GM21447 (cell line): ENCODE measurements at regions not wholly inside any gene's neighbourhood (a gene's known extent, or its start where the extent isn't known, plus 50 kb on each side); places are given as distances from the start of the nearest gene placed in this dataset.

Experiments
- ATAC-seq: cut with Tn5 transposase; IDR thresholded peaks from one replicate; pipeline ENCODE4 v1.9.1; 2021; ENCODE audit not compliant: unreplicated experiment

- no peak for ATAC-seq
These were observed 395.4 kb upstream of the ITGA1 start for GRCh38 chr5:52392321-52392720.

- no peak for ATAC-seq
These were observed 377.9 kb upstream of the ITGA1 start for GRCh38 chr5:52409835-52410234.

GRCh38 chr5:52419357-52419756 is 368.4 kb upstream of the ITGA1 start:
- ATAC-seq, result no peak

- ATAC-seq, result no peak
These were observed 360.1 kb upstream of the ITGA1 start for GRCh38 chr5:52427615-52428014.

GRCh38 chr5:52428977-52429489 is 358.7 kb upstream of the ITGA1 start:
- ATAC-seq, result no peak

- ATAC-seq, result no peak
These were observed 345.9 kb upstream of the ITGA1 start for GRCh38 chr5:52441768-52442167.

- ATAC-seq, result no peak
These were observed 344.5 kb upstream of the ITGA1 start for GRCh38 chr5:52443187-52443586.

GRCh38 chr5:52448111-52448510 is 339.6 kb upstream of the ITGA1 start:
- ATAC-seq, result no peak

- no peak for ATAC-seq
These were observed 338.2 kb upstream of the ITGA1 start for GRCh38 chr5:52449516-52449915.

GRCh38 chr5:52452098-52452497 is 335.6 kb upstream of the ITGA1 start:
- ATAC-seq, result no peak

- no peak for ATAC-seq
These were observed 334.5 kb upstream of the ITGA1 start for GRCh38 chr5:52453176-52453575.

GRCh38 chr5:52455920-52456319 is 331.8 kb upstream of the ITGA1 start:
- ATAC-seq, result no peak

- ATAC-seq, result no peak
These were observed 329.9 kb upstream of the ITGA1 start for GRCh38 chr5:52457810-52458209.

GRCh38 chr5:52466113-52466512 is 321.6 kb upstream of the ITGA1 start:
- no peak for ATAC-seq

GRCh38 chr5:52466749-52467520 is 320.8 kb upstream of the ITGA1 start:
- no peak for ATAC-seq

- no peak for ATAC-seq
These were observed 318.7 kb upstream of the ITGA1 start for GRCh38 chr5:52468976-52469375.

- peak; percentile 82 for ATAC-seq
These were observed 318.3 kb upstream of the ITGA1 start for GRCh38 chr5:52469420-52469819.

GRCh38 chr5:52469835-52470234 is 317.9 kb upstream of the ITGA1 start:
- ATAC-seq, result no peak

GRCh38 chr5:52476346-52476745 is 311.4 kb upstream of the ITGA1 start:
- no peak for ATAC-seq

GRCh38 chr5:52481201-52481600 is 306.5 kb upstream of the ITGA1 start:
- no peak for ATAC-seq

GRCh38 chr5:52481851-52482250 is 305.9 kb upstream of the ITGA1 start:
- no peak for ATAC-seq

- ATAC-seq, result no peak
These were observed 296.5 kb upstream of the ITGA1 start for GRCh38 chr5:52491071-52491787.
